ENCODE measurements at regions not wholly inside any gene's neighbourhood (a gene's known extent, or its start where the extent isn't known, plus 50 kb on each side); places are given as distances from the start of the nearest gene placed in this dataset.

DNA sequence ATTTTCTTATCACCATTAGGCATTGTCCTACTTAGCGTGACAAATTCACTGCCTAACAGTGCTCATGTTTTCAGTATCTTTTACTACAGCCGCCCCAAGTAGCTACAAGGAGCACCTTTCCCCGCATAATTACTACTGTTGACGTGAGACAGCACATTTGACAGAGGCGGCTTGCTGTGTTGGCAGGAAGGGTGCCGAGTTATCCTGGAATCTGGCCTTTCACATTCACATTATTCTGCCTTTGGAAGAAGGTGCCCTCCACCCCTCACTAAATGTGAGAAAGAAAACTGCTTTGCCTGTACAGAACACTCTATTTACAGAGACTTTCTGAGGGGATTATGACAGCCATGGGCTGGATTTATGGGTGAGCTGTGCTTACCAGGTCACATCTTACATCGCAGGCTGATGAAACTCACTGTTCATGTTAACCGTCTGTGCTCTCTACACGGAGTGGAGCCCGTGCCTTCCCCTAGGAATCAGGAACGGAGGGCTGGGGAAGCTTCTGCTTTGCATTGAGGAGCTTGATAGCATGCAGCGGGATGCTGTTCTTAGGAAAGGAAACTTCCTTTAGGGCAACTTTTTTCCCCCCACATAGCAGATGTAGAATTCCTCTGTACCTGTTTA, 148.0 kb upstream of the ZRANB2 start:
- TF ChIP-seq, protein P1, sequence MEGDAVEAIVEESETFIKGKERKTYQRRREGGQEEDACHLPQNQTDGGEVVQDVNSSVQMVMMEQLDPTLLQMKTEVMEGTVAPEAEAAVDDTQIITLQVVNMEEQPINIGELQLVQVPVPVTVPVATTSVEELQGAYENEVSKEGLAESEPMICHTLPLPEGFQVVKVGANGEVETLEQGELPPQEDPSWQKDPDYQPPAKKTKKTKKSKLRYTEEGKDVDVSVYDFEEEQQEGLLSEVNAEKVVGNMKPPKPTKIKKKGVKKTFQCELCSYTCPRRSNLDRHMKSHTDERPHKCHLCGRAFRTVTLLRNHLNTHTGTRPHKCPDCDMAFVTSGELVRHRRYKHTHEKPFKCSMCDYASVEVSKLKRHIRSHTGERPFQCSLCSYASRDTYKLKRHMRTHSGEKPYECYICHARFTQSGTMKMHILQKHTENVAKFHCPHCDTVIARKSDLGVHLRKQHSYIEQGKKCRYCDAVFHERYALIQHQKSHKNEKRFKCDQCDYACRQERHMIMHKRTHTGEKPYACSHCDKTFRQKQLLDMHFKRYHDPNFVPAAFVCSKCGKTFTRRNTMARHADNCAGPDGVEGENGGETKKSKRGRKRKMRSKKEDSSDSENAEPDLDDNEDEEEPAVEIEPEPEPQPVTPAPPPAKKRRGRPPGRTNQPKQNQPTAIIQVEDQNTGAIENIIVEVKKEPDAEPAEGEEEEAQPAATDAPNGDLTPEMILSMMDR (conservative IDR thresholded peaks at IDR 0.05; ENCODE audit: control insufficient read depth, insufficient read depth, low read depth, low read length): no peak
- no peak overlapping the region for H3K4me3 ChIP-seq (ENCODE audit: control insufficient read depth, low read depth, low read length)
- DNase-seq (ENCODE audit: low read depth): no peak

DNA sequence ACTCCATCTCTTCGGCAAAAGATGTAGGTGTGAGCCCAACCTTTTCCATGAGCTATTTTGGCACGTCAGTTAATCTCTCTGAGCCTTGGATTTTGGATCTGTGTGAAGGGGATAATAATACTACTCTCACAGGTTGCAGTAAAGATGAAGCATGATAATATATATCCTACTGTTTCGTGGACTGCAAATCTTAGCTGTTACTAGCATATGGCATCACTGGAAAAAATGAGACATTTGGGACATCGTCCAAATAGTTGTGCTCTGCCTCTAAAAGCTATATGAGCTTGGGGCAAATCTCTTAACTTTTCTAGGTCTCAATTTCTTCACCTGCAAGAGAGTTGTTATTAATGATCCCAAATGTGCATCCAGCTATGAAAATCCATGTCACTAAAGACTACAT, 147.4 kb upstream of the ZRANB2 start:
- peak; percentile 5 for DNase-seq (ENCODE audit: low read depth)
- H3K4me3 ChIP-seq (ENCODE audit: control insufficient read depth, low read depth, low read length): no peak overlapping the region
- TF ChIP-seq, protein P1 (conservative IDR thresholded peaks at IDR 0.05; ENCODE audit: control insufficient read depth, insufficient read depth, low read depth, low read length): no peak

DNA sequence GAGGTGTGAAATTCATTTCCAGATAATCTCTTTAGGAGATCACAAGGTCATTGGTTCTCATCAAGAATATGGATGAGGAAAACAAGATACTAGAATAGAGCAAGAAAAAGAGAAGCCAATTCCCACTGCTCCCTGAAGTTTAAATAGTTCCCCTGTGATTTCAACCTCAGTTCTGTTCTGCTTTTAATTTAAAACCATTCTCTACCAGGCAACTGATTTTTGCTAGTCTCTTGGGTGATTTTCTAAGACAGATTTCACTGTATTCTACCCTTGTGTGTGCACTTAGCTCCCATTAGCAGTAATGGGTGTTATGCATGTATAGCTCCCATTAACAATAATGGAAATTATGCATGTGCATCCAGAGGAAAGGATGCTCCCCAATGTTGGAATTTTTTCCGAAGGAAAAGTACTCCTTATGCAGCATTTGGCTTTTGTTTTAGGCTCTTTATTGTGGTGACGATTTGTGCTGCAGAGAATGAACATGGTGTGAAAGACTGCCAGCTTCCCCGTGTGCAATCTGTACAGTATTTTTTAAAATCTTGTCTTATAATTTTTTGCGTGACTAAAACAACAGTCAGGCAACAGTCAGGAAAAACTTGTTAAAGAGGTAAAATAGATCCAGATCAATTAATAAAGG, 144.0 kb upstream of the ZRANB2 start:
- TF ChIP-seq, protein P1 (conservative IDR thresholded peaks at IDR 0.05; ENCODE audit: control insufficient read depth, insufficient read depth, low read depth, low read length): no peak
- H3K4me3 ChIP-seq (ENCODE audit: control insufficient read depth, low read depth, low read length): no peak overlapping the region
- DNase-seq (ENCODE audit: low read depth): no peak

DNA sequence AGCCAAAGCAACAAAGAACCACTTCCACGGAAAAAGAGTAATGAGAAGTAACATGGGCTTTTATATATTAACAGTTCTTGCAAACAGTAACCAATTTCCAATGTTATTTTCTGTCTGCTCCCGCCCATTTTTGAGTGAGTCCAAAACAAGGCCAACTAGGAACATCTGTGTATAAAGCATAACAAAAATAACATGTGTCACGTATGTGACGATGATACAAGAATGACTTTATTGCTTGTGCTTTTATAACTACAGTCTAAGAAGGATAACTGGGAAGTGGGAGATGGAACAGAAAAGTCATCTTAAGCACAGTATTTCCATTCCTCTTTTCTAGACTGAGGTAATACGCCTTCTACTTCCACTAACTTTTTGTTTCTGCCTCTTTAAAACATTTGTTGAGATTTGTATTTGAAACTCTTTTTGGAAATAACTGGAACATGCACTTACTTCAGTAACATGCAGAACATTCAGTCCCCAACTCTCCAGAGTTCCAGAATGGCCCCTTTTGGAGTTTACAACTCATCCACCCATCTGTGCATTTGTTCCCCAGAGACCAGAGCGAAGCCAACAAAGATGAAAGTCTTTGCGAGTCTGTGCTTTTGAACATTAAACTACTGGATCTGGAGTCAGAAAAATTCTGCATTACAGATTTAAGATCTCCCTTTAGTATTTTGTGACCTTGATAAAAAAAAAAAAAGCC, 143.0 kb upstream of the ZRANB2 start:
- H3K4me3 ChIP-seq (ENCODE audit: control insufficient read depth, low read depth, low read length): no peak overlapping the region
- peak; percentile 8 for DNase-seq (ENCODE audit: low read depth)
- TF ChIP-seq, protein P1 (conservative IDR thresholded peaks at IDR 0.05; ENCODE audit: control insufficient read depth, insufficient read depth, low read depth, low read length): no peak

DNA sequence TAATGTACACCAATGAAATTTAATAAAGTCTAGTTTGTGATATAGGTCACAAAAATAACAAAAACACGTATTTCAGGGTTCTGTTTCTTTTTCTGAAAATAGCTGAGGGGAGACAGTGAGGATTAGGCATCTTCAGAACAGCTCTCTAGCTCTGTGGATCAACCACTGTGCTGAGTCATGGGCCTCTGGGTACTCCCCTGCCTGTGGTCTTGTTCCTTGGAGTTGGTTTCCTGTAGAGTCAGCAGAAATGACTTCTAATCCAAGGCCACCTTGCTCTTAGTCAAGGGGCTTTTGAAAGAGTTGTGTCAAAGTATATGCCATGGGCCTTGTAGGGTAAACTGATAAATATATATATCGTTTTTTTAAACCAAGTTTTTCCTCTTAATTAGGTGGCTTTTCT, 141.8 kb upstream of the ZRANB2 start:
- peak; percentile 40 for DNase-seq (ENCODE audit: low read depth)
- H3K4me3 ChIP-seq (ENCODE audit: control insufficient read depth, low read depth, low read length): no peak overlapping the region
- TF ChIP-seq, protein P1 (conservative IDR thresholded peaks at IDR 0.05; ENCODE audit: control insufficient read depth, insufficient read depth, low read depth, low read length): no peak

DNA sequence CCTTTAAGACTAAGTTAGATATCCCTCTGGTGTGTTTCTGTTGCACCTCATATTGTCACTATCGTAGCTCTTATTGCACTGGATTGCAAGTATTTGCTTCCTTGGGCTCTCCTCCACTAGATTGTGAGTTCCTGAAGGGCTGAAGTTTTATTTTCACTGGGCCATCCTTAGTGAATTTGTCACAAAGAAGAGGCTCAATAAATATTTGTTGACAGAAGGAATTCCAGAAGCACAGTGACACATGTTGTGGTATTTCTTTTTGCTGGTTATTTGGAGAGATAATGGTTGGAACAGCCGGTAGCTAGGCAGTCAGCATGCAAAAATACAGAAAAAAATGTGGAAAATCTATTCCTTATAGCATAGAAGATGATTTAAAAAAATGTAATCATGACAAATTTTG, 129.9 kb upstream of the ZRANB2 start:
- TF ChIP-seq, protein P1 (conservative IDR thresholded peaks at IDR 0.05; ENCODE audit: control insufficient read depth, insufficient read depth, low read depth, low read length): no peak
- no peak for DNase-seq (ENCODE audit: low read depth)
- H3K4me3 ChIP-seq (ENCODE audit: control insufficient read depth, low read depth, low read length): no peak overlapping the region

Data from fibroblast of mammary gland (primary cell).